Adrenal gland (tissue), 5 donors: ENCODE measurements at regions not wholly inside any gene's neighbourhood (a gene's known extent, or its start where the extent isn't known, plus 50 kb on each side); places are given as distances from the start of the nearest gene placed in this dataset.

Experiments
- POLR2A ChIP-seq, 2 donors: fragments of 450-650 bp; IDR thresholded peaks; one replicate each; pipeline ENCODE4 v1.6.1; 2017; ENCODE audit warnings: antibody characterized with exemption in 2 of 2, mild to moderate bottlenecking in 2 of 2, moderate library complexity in 1 of 2
- TF ChIP-seq, protein P1 (sequence below), 6 experiments: fragments of 450-650 bp in 4 of 6; fragments of 200-600 bp in 2 of 6; sonication (generic) in 1 of 6; IDR thresholded peaks; 1 replicate in 5 of 6; 2 replicates in 1 of 6; pipeline versions ENCODE4 v1.5.1 to v1.8.0; 2016 to 2021; ENCODE audit warnings: antibody characterized with exemption in 6 of 6, mild to moderate bottlenecking in 2 of 6, moderate library complexity in 1 of 6
- donor health status: DM: no; HTN: no; CAD: no.

DNA sequence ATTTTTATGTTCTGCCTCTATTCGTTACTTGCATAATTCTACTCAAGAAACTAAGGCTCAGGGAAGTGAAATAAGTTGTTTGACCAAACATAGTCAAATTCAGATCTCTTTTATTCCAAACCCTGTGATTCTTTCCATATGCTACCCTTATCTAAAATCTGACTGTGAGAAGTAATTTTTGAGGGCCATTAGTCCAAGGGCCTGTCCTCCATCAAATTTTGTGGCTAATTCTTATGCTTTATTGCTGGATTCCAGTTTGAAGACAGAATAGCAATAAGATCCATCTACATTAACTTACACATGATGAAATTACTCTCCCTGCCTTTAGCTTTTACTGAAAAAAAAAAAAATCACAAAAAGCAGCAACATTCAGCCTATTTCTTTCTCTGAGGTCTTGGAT lies 74.0 kb downstream of the ZIC1 start:
- TF ChIP-seq, protein P1, sequence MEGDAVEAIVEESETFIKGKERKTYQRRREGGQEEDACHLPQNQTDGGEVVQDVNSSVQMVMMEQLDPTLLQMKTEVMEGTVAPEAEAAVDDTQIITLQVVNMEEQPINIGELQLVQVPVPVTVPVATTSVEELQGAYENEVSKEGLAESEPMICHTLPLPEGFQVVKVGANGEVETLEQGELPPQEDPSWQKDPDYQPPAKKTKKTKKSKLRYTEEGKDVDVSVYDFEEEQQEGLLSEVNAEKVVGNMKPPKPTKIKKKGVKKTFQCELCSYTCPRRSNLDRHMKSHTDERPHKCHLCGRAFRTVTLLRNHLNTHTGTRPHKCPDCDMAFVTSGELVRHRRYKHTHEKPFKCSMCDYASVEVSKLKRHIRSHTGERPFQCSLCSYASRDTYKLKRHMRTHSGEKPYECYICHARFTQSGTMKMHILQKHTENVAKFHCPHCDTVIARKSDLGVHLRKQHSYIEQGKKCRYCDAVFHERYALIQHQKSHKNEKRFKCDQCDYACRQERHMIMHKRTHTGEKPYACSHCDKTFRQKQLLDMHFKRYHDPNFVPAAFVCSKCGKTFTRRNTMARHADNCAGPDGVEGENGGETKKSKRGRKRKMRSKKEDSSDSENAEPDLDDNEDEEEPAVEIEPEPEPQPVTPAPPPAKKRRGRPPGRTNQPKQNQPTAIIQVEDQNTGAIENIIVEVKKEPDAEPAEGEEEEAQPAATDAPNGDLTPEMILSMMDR (IDR thresholded peaks at IDR 0.05): no peak
- no peak for TF ChIP-seq POLR2A (IDR thresholded peaks at IDR 0.05)
